ENCODE measurements at regions not wholly inside any gene's neighbourhood (a gene's known extent, or its start where the extent isn't known, plus 50 kb on each side); places are given as distances from the start of the nearest gene placed in this dataset.

DNA sequence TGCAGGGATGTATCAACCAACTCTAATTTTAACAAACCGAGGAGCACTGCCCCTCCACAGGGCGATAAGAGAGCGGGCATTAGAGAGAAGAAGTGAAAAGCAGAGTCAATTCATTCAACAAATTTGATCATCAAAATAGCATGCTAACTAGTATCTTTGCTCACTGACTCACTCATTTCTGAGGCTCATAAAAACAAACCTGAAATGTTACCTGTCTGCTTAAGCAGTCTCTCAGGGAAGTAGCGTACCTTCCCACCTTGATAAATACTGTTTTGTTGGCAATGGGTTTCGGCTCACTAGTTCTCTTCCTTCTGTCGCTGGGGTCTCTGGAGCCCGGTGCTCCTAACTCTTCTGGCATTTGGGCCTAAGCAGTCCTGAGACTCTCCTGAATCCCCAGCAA is 248.8 kb downstream of the IRS1 start:
- Histone ChIP-seq H3K4ac (ENCODE audit: low read depth in 1 of 2, low read length in 2 of 2) (no peak overlapping the region), H3K79me1 (replicated peaks; ENCODE audit: low read length, poor library complexity, severe bottlenecking) (no peaks in the 10 kb centered on the region), H3K4me2 (ENCODE audit: low read length, poor library complexity, severe bottlenecking) (no peak overlapping the region), H3K4me1 (ENCODE audit: control insufficient read depth, insufficient read depth, low read depth, low read length) (no peaks in the 10 kb centered on the region), H3K36me3 (ENCODE audit: control insufficient read depth in 1 of 2, insufficient read depth in 2 of 2, low read depth in 1 of 2, low read length in 2 of 2) (no peaks in the 10 kb centered on the region), H4K91ac (ENCODE audit: low read length) (no peak overlapping the region), H3K9ac (ENCODE audit: low read length) (no peak overlapping the region), H3K4me3 (ENCODE audit: insufficient read depth in 1 of 2, low read depth in 1 of 2, low read length in 2 of 2) (no peak overlapping the region), H2AFZ (ENCODE audit: low read depth, low read length) (no peak overlapping the region), H3K9me3 (ENCODE audit: control insufficient read depth, low read length) (no peaks in the 10 kb centered on the region), H3K23ac (ENCODE audit: low read length in 2 of 2) (no peak overlapping the region), H3K18ac (ENCODE audit: low read depth in 1 of 2, low read length in 2 of 2) (peak overlapping the region; percentile 37 to 64), H3K14ac (ENCODE audit: low read length in 2 of 2) (peak overlapping the region in 1 of 2 experiments; percentile 53), H2AK5ac (ENCODE audit: low read length, severe bottlenecking) (no peak overlapping the region), H2BK120ac (ENCODE audit: low read depth, low read length) (no peak overlapping the region), H2BK12ac (ENCODE audit: low read length in 2 of 2) (peak overlapping the region in 1 of 2 experiments; percentile 7), H3K27me3 (ENCODE audit: control insufficient read depth in 1 of 2, insufficient read depth in 1 of 2, low read length in 2 of 2) (no peaks in the 10 kb centered on the region), H4K8ac (ENCODE audit: low read length) (no peak overlapping the region), H2BK5ac (ENCODE audit: low read depth, low read length, poor library complexity, severe bottlenecking) (no peak overlapping the region), H3K27ac (ENCODE audit: low read length, poor library complexity, severe bottlenecking) (no peak overlapping the region), H2BK15ac (ENCODE audit: low read depth, poor library complexity, severe bottlenecking) (no peak overlapping the region)
- no peak for DNase-seq
- over 99% methylated on average over 7 of the region's 7 CpGs for WGBS

DNA sequence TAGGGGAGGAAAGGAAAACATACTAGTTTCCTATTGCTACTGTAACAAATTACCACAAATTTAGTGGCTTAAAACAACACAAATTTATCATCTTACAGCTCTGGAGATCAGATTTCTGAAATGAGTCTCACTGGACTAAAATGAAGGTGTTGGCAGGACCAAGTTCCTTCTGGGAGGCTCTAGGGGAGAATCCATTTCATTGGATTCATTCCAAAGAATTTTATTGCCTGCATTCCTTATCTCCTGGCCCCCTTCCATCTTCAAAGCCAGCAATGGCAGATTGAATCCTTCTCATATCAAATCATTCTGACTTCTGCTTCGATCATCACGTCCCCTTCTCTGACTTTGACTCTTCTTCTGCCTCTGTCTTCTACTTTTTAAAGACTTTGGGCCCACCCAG is 250.9 kb downstream of the IRS1 start:
- Histone ChIP-seq H3K36me3 (ENCODE audit: control insufficient read depth in 1 of 2, insufficient read depth in 2 of 2, low read depth in 1 of 2, low read length in 2 of 2) (no peaks in the 10 kb centered on the region), H4K8ac (ENCODE audit: low read length) (no peak overlapping the region), H3K4me3 (ENCODE audit: insufficient read depth in 1 of 2, low read depth in 1 of 2, low read length in 2 of 2) (no peak overlapping the region), H3K27ac (ENCODE audit: low read length, poor library complexity, severe bottlenecking) (no peak overlapping the region), H3K4ac (ENCODE audit: low read depth in 1 of 2, low read length in 2 of 2) (no peak overlapping the region), H3K9me3 (ENCODE audit: control insufficient read depth, low read length) (no peaks in the 10 kb centered on the region), H2BK12ac (ENCODE audit: low read length in 2 of 2) (no peak overlapping the region), H2BK120ac (ENCODE audit: low read depth, low read length) (no peak overlapping the region), H4K91ac (ENCODE audit: low read length) (no peak overlapping the region), H2AK5ac (ENCODE audit: low read length, severe bottlenecking) (no peak overlapping the region), H3K23ac (ENCODE audit: low read length in 2 of 2) (no peak overlapping the region), H3K18ac (ENCODE audit: low read depth in 1 of 2, low read length in 2 of 2) (no peak overlapping the region), H3K79me1 (replicated peaks; ENCODE audit: low read length, poor library complexity, severe bottlenecking) (no peaks in the 10 kb centered on the region), H3K27me3 (ENCODE audit: control insufficient read depth in 1 of 2, insufficient read depth in 1 of 2, low read length in 2 of 2) (no peaks in the 10 kb centered on the region), H2AFZ (ENCODE audit: low read depth, low read length) (no peak overlapping the region), H3K4me1 (ENCODE audit: control insufficient read depth, insufficient read depth, low read depth, low read length) (no peaks in the 10 kb centered on the region), H3K14ac (ENCODE audit: low read length in 2 of 2) (no peak overlapping the region), H2BK15ac (ENCODE audit: low read depth, poor library complexity, severe bottlenecking) (no peak overlapping the region), H2BK5ac (ENCODE audit: low read depth, low read length, poor library complexity, severe bottlenecking) (no peak overlapping the region), H3K9ac (ENCODE audit: low read length) (no peak overlapping the region), H3K4me2 (ENCODE audit: low read length, poor library complexity, severe bottlenecking) (no peak overlapping the region)
- WGBS = 98% methylated on average over 2 of the region's 2 CpGs
- DNase-seq = no peak

DNA sequence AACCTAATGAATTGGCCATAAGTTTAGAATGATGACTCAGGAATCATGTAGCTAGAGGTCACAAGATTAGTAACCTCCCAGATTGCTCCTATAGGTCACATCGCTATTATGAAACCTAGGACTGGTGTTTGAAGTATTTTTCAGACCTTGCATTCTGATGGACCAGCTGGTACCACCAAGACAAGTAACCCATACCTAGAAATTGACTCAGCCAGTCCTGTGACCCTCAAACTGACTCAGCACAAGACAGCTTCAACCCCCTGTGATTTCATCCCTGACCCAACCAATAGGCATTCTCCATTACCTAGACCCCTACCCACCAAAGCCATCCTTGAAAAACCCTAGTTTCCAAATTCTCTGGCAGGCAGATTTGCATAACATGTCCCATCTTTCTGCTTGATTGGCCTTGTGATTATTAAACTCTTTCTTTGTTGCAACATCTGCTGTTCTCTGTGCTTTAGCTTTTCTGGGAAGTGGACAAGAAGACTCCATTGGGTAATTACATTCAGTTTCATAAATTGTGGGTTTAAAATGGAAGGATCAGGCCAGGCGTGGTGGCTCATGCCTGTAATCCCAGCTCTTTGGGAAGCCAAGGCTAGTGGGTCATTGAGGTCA is 254.9 kb downstream of the IRS1 start:
- Histone ChIP-seq H3K4me2 (ENCODE audit: low read length, poor library complexity, severe bottlenecking) (no peak overlapping the region), H4K91ac (ENCODE audit: low read length) (peak overlapping the region; percentile 7), H3K18ac (ENCODE audit: low read depth in 1 of 2, low read length in 2 of 2) (no peak overlapping the region), H3K27ac (ENCODE audit: low read length, poor library complexity, severe bottlenecking) (no peak overlapping the region), H2BK120ac (ENCODE audit: low read depth, low read length) (no peak overlapping the region), H3K79me1 (replicated peaks; ENCODE audit: low read length, poor library complexity, severe bottlenecking) (no peaks in the 10 kb centered on the region), H3K27me3 (ENCODE audit: control insufficient read depth in 1 of 2, insufficient read depth in 1 of 2, low read length in 2 of 2) (no peaks in the 10 kb centered on the region), H3K4ac (ENCODE audit: low read depth in 1 of 2, low read length in 2 of 2) (no peak overlapping the region), H2BK12ac (ENCODE audit: low read length in 2 of 2) (no peak overlapping the region), H3K36me3 (ENCODE audit: control insufficient read depth in 1 of 2, insufficient read depth in 2 of 2, low read depth in 1 of 2, low read length in 2 of 2) (no peaks in the 10 kb centered on the region), H3K9ac (ENCODE audit: low read length) (no peak overlapping the region), H2AK5ac (ENCODE audit: low read length, severe bottlenecking) (no peak overlapping the region), H3K9me3 (ENCODE audit: control insufficient read depth, low read length) (no peaks in the 10 kb centered on the region), H2BK15ac (ENCODE audit: low read depth, poor library complexity, severe bottlenecking) (no peak overlapping the region), H3K14ac (ENCODE audit: low read length in 2 of 2) (no peak overlapping the region), H2AFZ (ENCODE audit: low read depth, low read length) (no peak overlapping the region), H3K4me3 (ENCODE audit: insufficient read depth in 1 of 2, low read depth in 1 of 2, low read length in 2 of 2) (no peak overlapping the region), H3K23ac (ENCODE audit: low read length in 2 of 2) (no peak overlapping the region), H3K4me1 (ENCODE audit: control insufficient read depth, insufficient read depth, low read depth, low read length) (no peaks in the 10 kb centered on the region), H4K8ac (ENCODE audit: low read length) (peak overlapping the region; percentile 12), H2BK5ac (ENCODE audit: low read depth, low read length, poor library complexity, severe bottlenecking) (no peak overlapping the region)
- WGBS = 97% methylated on average over 2 of the region's 2 CpGs
- DNase-seq = peak; percentile 58

DNA sequence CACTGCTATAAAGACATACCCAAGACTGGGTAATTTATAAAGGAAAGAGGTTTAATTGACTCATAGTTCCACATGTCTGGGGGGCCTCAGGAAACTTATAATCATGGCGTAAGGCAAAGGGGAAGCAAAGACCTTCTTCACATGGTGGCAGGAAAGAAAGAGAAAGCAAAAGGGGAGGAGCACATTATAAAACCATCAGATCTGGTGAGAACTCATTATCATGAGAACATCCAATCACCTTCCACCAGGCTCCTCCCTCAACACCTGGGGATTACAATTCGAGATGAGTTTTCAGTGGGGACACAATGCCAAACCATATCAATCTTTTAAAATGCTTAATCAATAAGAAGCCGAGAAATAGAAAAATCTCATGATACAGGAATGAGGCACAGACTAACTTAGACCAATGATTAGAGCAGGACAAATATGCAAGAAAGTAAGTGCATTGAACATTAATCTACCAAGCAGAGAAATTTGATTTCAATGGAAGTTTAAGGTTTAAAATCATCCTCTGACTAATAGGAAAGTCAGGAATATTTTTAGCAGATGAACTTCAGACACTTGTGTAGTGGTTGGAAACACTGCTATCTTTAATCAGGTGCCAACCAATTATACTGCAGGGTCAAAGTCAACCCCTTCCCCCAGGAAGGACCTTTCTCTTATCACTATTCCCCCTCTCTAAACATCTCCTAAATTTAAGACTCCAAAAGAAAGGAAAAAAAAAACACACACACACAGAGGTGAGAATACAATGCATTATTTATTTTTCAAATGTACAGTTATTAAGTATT is 259.2 kb downstream of the IRS1 start:
- Histone ChIP-seq H3K27me3 (ENCODE audit: control insufficient read depth in 1 of 2, insufficient read depth in 1 of 2, low read length in 2 of 2) (no peaks in the 10 kb centered on the region), H2BK120ac (ENCODE audit: low read depth, low read length) (no peak overlapping the region), H4K91ac (ENCODE audit: low read length) (no peak overlapping the region), H3K27ac (ENCODE audit: low read length, poor library complexity, severe bottlenecking) (no peak overlapping the region), H3K36me3 (ENCODE audit: control insufficient read depth in 1 of 2, insufficient read depth in 2 of 2, low read depth in 1 of 2, low read length in 2 of 2) (no peaks in the 10 kb centered on the region), H3K4me1 (ENCODE audit: control insufficient read depth, insufficient read depth, low read depth, low read length) (no peaks in the 10 kb centered on the region), H4K8ac (ENCODE audit: low read length) (no peak overlapping the region), H3K79me1 (replicated peaks; ENCODE audit: low read length, poor library complexity, severe bottlenecking) (no peaks in the 10 kb centered on the region), H2BK12ac (ENCODE audit: low read length in 2 of 2) (no peak overlapping the region), H3K4me3 (ENCODE audit: insufficient read depth in 1 of 2, low read depth in 1 of 2, low read length in 2 of 2) (no peak overlapping the region), H3K14ac (ENCODE audit: low read length in 2 of 2) (no peak overlapping the region), H3K9me3 (ENCODE audit: control insufficient read depth, low read length) (no peaks in the 10 kb centered on the region), H2BK15ac (ENCODE audit: low read depth, poor library complexity, severe bottlenecking) (no peak overlapping the region), H3K9ac (ENCODE audit: low read length) (no peak overlapping the region), H2AFZ (ENCODE audit: low read depth, low read length) (no peak overlapping the region), H3K4ac (ENCODE audit: low read depth in 1 of 2, low read length in 2 of 2) (no peak overlapping the region), H3K4me2 (ENCODE audit: low read length, poor library complexity, severe bottlenecking) (no peak overlapping the region), H2AK5ac (ENCODE audit: low read length, severe bottlenecking) (no peak overlapping the region), H2BK5ac (ENCODE audit: low read depth, low read length, poor library complexity, severe bottlenecking) (no peak overlapping the region), H3K23ac (ENCODE audit: low read length in 2 of 2) (no peak overlapping the region), H3K18ac (ENCODE audit: low read depth in 1 of 2, low read length in 2 of 2) (no peak overlapping the region)
- no peak for DNase-seq
- 97% methylated on average over 2 of the region's 3 CpGs for WGBS

Data from mesenchymal stem cell (in vitro differentiated cells and primary cell).